ENCODE measurements at regions not wholly inside any gene's neighbourhood (a gene's known extent, or its start where the extent isn't known, plus 50 kb on each side); places are given as distances from the start of the nearest gene placed in this dataset.

- no peak for DNase-seq
Measured at GRCh38 chr14:84167026-84167425, 1362.9 kb upstream of the FLRT2 start.

DNA sequence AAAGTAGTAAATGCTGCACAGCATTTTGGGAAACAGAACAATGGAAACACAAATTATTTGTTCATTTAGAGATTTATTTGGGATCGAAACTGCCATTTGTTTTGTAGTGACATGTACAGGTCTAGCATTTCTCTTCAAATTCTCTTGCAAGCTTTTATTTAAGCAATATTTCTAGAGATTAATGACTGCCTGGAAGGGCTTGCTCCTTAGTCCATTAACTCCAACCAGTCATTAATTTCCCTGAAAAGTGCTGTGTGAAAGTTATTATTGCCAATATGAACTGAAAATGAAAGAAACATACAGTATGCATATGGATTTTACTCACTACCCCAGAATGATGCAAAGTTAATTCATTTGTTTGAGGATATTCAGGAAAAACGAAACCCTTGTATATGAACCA is 1349.6 kb upstream of the FLRT2 start:
- DNase-seq = no peak

DNA sequence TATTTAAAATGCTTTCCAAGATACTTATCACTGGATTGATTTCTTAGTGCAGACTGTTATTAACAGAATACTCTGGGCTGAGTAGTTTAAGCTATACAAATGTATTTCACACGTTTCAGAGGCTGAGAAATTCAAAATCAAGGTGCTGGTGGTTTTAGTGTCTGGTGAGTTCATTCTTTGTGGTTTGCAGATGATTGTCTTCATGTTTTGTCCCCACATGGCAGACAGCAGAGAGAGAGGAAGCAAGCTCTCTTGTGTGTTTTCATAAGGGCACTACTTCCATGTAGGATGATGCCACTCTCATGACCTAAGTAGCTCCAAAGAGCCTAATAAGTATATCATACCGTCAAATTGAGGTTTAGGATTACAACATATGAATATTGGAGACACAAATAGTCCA is 1348.9 kb upstream of the FLRT2 start:
- DNase-seq = no peak

DNA sequence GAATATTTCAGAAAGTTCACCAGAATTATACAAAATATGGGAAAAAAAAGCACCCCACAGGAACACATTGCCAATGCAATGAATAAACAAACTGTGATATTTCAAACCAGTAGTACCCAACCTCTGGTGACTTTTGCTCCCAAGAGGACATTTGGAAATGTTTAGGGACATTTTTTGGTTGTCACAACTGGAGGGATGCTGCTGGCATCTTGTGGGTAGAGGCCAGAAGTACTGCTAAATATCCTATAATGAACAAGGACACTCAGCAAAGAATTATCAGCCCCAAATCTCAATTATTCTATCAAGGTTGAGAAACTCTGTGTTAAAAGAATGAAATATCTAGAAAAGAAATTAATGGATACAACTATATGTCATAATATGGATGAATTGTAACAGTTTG is 1334.4 kb upstream of the FLRT2 start:
- DNase-seq = no peak

DNA sequence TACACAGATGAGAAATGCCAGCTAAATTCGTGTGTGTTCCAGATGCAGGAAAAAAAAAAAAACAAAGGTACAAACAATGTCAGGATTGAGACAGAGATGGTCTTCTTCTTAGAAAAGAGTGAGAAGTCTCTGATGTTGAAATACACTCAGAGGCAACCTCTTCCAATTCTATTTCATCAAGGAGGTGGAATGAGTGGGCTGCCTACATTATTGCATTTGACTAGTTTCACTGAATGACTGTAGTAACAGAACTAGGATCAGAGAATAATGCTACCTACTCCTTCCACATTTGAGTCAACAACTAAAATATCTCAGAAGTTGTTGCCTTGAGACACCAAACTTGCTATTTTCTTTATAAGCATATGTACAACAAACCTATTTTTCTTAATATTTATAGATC is 1332.2 kb upstream of the FLRT2 start:
- DNase-seq = no peak

- no peak for DNase-seq
Measured at GRCh38 chr14:84202486-84202885, 1327.5 kb upstream of the FLRT2 start.

GRCh38 chr14:84203896-84204295 is 1326.0 kb upstream of the FLRT2 start:
- DNase-seq = no peak

- DNase-seq = no peak
Measured at GRCh38 chr14:84208451-84208850, 1321.5 kb upstream of the FLRT2 start.

DNA sequence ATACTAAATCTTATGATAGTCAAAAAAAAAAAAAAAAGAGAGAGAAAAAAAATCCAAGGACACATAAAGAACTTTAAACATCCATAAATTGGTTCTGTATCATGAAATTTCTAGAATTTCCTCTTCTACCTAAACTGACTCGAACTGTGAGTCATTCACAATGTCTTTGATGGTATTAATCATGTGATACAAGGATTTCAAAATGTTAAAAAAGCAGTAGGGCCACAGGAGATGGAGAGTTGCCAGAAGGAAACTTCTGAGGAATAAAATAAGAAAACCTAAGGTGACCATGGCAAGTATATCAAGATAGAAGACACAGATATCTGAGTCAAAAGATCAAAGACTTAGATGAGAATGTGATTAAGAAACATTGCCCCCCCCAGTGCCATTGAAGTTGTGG is 1320.9 kb upstream of the FLRT2 start:
- no peak for DNase-seq

GRCh38 chr14:84217066-84217465 is 1312.9 kb upstream of the FLRT2 start:
- no peak for DNase-seq

DNA sequence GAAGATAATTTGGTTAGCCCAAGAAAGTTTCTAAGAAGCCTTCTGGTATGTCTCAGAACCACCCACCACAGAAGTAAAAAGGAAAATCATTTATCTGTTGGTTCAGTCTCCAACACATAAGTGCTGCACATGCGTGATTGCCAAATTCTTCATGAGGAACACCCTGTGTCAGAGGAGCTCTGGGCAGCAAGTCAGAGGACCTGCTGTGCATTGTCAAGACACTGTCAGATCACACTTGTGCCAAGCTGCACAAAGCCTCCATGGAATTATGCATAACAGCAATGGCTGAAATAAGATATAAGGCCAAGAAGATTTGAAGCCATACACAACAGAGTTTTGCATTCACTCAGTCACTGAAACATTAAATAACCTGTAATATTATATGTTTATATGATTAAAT is 1304.7 kb upstream of the FLRT2 start:
- DNase-seq = no peak

DNA sequence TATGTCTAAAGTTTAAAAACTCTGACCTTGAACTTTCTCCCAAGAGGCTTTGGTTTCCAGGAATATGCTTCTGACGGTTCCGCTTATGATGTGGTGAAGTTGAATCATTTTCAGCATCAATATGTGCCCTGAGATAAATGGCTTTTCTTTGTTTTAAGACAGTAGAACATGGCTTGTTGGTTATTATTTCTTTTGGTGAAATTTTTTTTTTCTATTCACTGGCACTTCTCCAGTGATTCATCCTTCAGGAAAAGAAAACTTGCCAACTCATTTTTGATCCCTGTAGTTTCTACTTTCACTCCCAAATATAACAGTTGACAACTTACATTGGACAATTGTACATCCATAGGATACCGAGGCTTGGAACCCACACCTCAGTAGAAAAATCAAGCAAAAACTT is 1301.2 kb upstream of the FLRT2 start:
- no peak for DNase-seq

GRCh38 chr14:84234281-84234680 is 1295.7 kb upstream of the FLRT2 start:
- DNase-seq = no peak

DNA sequence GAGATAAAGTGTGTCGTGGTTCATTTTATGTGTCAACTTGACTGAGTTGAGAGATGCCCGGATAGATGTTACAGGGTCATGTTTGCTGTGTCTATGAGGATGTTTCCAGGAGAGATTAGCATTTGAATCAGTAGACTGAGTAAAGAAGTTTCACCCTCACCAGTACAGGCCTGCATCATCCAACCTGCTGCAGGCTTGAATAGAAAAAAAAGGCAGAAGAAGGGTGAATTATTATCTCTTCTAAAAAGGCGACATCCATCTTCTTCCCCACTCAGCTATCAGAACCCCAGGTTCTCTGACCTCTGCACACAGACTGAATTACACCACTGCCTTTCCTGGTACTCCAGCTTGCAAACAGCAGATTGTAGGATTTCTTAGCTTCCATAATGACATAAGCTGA is 1293.7 kb upstream of the FLRT2 start:
- DNase-seq = no peak

- DNase-seq = no peak
Measured at GRCh38 chr14:84237881-84238280, 1292.1 kb upstream of the FLRT2 start.

DNA sequence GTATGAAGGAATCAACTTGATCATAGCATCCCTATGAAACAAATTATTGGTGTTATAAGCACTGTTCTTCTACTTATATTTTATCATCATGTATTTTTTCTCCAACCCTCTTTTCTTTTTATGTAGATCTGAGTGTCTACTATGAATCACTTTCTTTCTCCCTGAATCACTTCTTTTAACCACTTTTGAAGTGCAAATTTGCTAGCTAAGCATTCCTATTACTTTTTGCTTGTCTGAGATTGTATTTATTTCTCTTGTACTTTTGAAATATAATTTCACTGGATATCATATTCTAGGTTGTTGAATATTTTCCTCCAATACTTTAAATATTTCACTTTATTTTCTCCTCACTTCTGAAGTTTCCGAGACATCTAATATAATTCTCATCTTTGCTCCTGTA is 1282.3 kb upstream of the FLRT2 start:
- DNase-seq = no peak

GRCh38 chr14:84250893-84251292 is 1279.1 kb upstream of the FLRT2 start:
- no peak for DNase-seq

GRCh38 chr14:84251411-84252115 is 1278.4 kb upstream of the FLRT2 start:
- no peak for DNase-seq

GRCh38 chr14:84252706-84253105 is 1277.2 kb upstream of the FLRT2 start:
- DNase-seq = no peak

GRCh38 chr14:84253326-84253725 is 1276.6 kb upstream of the FLRT2 start:
- DNase-seq = no peak

DNA sequence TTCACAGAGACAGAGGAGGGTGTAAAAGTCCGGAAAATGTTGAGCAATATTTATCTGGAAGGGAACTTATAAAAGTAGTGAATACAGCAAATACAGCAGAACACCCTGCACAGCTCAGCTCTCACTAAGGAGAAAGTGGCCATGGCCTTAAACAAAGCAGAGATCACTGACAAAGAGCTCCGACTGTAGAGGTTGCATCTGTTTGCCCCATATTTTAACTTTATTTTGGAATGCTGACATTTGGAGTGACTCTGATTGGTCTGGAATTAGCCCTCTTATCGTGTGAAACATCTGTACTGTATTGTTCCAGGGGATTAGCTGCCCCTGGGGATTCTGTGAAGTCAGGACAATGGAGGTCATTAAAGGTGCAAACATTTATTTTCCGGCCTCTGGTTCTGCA is 1275.7 kb upstream of the FLRT2 start:
- DNase-seq = no peak

GRCh38 chr14:84262932-84263331 is 1267.0 kb upstream of the FLRT2 start:
- DNase-seq = no peak

- no peak for DNase-seq
Measured at GRCh38 chr14:84272290-84272721, 1257.6 kb upstream of the FLRT2 start.

GRCh38 chr14:84273181-84273580 is 1256.8 kb upstream of the FLRT2 start:
- no peak for DNase-seq

- no peak for DNase-seq
Measured at GRCh38 chr14:84282618-84283017, 1247.3 kb upstream of the FLRT2 start.

- no peak for DNase-seq
Measured at GRCh38 chr14:84288781-84289180, 1241.2 kb upstream of the FLRT2 start.
